Thyroid gland (tissue), 4 donors: ENCODE measurements at regions not wholly inside any gene's neighbourhood (a gene's known extent, or its start where the extent isn't known, plus 50 kb on each side); places are given as distances from the start of the nearest gene placed in this dataset.

Source experiments
- DNase-seq, 2 donors: peaks; one replicate each; pipeline ENCODE4 v3.0.0-alpha.2; 2019
- H3K27ac ChIP-seq, 3 donors: fragments of 200-600 bp; sonication (generic); 1 replicate in 2 of 3; 2 replicates in 1 of 3; pipeline ENCODE4 v1.5.1; 2016 to 2019; ENCODE audit warnings: mild to moderate bottlenecking in 1 of 3, moderate library complexity in 1 of 3
- H3K27me3 ChIP-seq: fragments of 200-600 bp; sonication (generic); one replicate; pipeline ENCODE4 v1.5.1; 2019
- H3K36me3 ChIP-seq, 2 donors: fragments of 200-600 bp; sonication (generic); one replicate each; pipeline ENCODE4 v1.5.1; 2016 to 2019
- H3K4me1 ChIP-seq, 2 donors: fragments of 200-600 bp; sonication (generic); one replicate each; pipeline ENCODE4 v1.5.1; 2017 to 2019
- H3K4me3 ChIP-seq, 3 donors: fragments of 200-600 bp; sonication (generic); replicated peaks in 1 of 3; 1 replicate in 2 of 3; 2 replicates in 1 of 3; pipeline ENCODE4 v1.5.1; 2016; ENCODE audit warnings: mild to moderate bottlenecking in 1 of 3
- H3K9me3 ChIP-seq: fragments of 200-600 bp; sonication (generic); one replicate; pipeline ENCODE4 v1.5.1; 2017
- CTCF ChIP-seq, 6 experiments: fragments of 200-600 bp in 3 of 6; fragments of 450-650 bp in 3 of 6; sonication (generic) in 3 of 6; IDR thresholded peaks; one replicate each; pipeline ENCODE4 v1.5.1; 2016 to 2019; ENCODE audit warnings: antibody characterized with exemption in 6 of 6, mild to moderate bottlenecking in 2 of 6, inconsistent platforms in 1 of 6, moderate library complexity in 1 of 6
- POLR2A ChIP-seq, 2 donors: fragments of 450-650 bp; IDR thresholded peaks; one replicate each; pipeline ENCODE4 v1.6.1; 2017; ENCODE audit warnings: antibody characterized with exemption in 2 of 2, mild to moderate bottlenecking in 2 of 2, moderate library complexity in 1 of 2
- WGBS, 2 donors: methylation state at CpG; one replicate each; pipeline ENCODE4 v1.1.5; 2017; 5-methylcytosine and 5-hydroxymethylcytosine counted together
- intact Hi-C: fragments of 100-400 bp; cut with DNase I; formaldehyde crosslinking; loops from one replicate; pipeline ENCODE4 v1.15.1; 2023

GRCh38 chr13:30134578-30134977 is 172.8 kb downstream of the KATNAL1 start:
- Histone ChIP-seq H3K9me3 (no peaks in the 10 kb centered on the region), H3K36me3 (no peaks in the 10 kb centered on the region), H3K27ac (no peak overlapping the region), H3K4me3 (no peak overlapping the region), H3K27me3 (no peaks in the 10 kb centered on the region), H3K4me1 (peaks cover 3 to 24% of the 10 kb centered on the region in 2 donors)
- DNase-seq = no peak
- WGBS, 2 donors = 80 to 84% methylated on average over 2 of the region's 2 CpGs
- TF ChIP-seq CTCF (IDR thresholded peaks at IDR 0.05) (no peak), POLR2A (IDR thresholded peaks at IDR 0.05) (no peak)
- intact Hi-C loops = loop anchor here (5.0 to 10.0 kb wide), 2 partner anchors 328 to 660 kb away; no protein-coding TSS in a partner anchor

- 48 to 80% methylated on average over 7 of the region's 7 CpGs for WGBS, 2 donors
- Histone ChIP-seq H3K9me3 (no peaks in the 10 kb centered on the region), H3K4me1 (peaks cover 3 to 24% of the 10 kb centered on the region in 2 donors), H3K27ac (no peak overlapping the region), H3K36me3 (no peaks in the 10 kb centered on the region), H3K4me3 (no peak overlapping the region), H3K27me3 (no peaks in the 10 kb centered on the region)
- intact Hi-C loops = loop anchor here (5.0 to 10.0 kb wide), 2 partner anchors 328 to 661 kb away; no protein-coding TSS in a partner anchor
- DNase-seq = no peak
- TF ChIP-seq CTCF (IDR thresholded peaks at IDR 0.05) (no peak), POLR2A (IDR thresholded peaks at IDR 0.05) (no peak)
Measured at GRCh38 chr13:30133996-30134395, 173.4 kb downstream of the KATNAL1 start.

- no peak for DNase-seq
- WGBS, 2 donors = 95% methylated on average over 9 to 12 of the region's 13 CpGs
- peaks cover 3 to 24% of the 10 kb centered on the region in 2 donors for H3K4me1 ChIP-seq
- H3K27ac ChIP-seq = peak overlapping the region in 1 of 3 donors; percentile 10
- H3K36me3 ChIP-seq = no peaks in the 10 kb centered on the region
- no peak for TF ChIP-seq POLR2A (IDR thresholded peaks at IDR 0.05)
- TF ChIP-seq CTCF (IDR thresholded peaks at IDR 0.05) = no peak
- H3K4me3 ChIP-seq = no peak overlapping the region
- no peaks in the 10 kb centered on the region for H3K9me3 ChIP-seq
- H3K27me3 ChIP-seq = no peaks in the 10 kb centered on the region
- intact Hi-C loops = loop anchor here (5.0 to 10.0 kb wide), 2 partner anchors 329 to 661 kb away; no protein-coding TSS in a partner anchor
Measured at GRCh38 chr13:30133554-30133912, 173.8 kb downstream of the KATNAL1 start.

- peak; percentile 79 to 94 (median 91) for TF ChIP-seq CTCF (IDR thresholded peaks at IDR 0.05)
- TF ChIP-seq POLR2A (IDR thresholded peaks at IDR 0.05) = no peak
- Histone ChIP-seq H3K4me1 (peaks cover under 1 to 20% of the 10 kb centered on the region in 2 donors), H3K27me3 (no peaks in the 10 kb centered on the region), H3K4me3 (no peak overlapping the region), H3K36me3 (no peaks in the 10 kb centered on the region), H3K9me3 (no peaks in the 10 kb centered on the region), H3K27ac (no peak overlapping the region)
- peak; percentile 99 to 100 for DNase-seq
- intact Hi-C loops = loop anchor here (5.0 to 10.0 kb wide), 2 partner anchors 329 to 662 kb away; no protein-coding TSS in a partner anchor
- WGBS, 2 donors = 43 to 57% methylated on average over 37 to 38 of the region's 39 CpGs
Measured at GRCh38 chr13:30132623-30133553, 174.5 kb downstream of the KATNAL1 start.

- Histone ChIP-seq H3K27me3 (no peaks in the 10 kb centered on the region), H3K9me3 (no peaks in the 10 kb centered on the region), H3K27ac (no peak overlapping the region), H3K4me1 (peaks cover 5 to 34% of the 10 kb centered on the region in 2 donors), H3K4me3 (no peak overlapping the region), H3K36me3 (no peaks in the 10 kb centered on the region)
- intact Hi-C loops = no loop called here
- TF ChIP-seq CTCF (IDR thresholded peaks at IDR 0.05) (no peak), POLR2A (IDR thresholded peaks at IDR 0.05) (no peak)
- no peak for DNase-seq
- 92 to 94% methylated on average over 2 of the region's 2 CpGs for WGBS, 2 donors
Measured at GRCh38 chr13:30129411-30129810, 177.9 kb downstream of the KATNAL1 start.
